ENCODE measurements at regions not wholly inside any gene's neighbourhood (a gene's known extent, or its start where the extent isn't known, plus 50 kb on each side); places are given as distances from the start of the nearest gene placed in this dataset.

DNA sequence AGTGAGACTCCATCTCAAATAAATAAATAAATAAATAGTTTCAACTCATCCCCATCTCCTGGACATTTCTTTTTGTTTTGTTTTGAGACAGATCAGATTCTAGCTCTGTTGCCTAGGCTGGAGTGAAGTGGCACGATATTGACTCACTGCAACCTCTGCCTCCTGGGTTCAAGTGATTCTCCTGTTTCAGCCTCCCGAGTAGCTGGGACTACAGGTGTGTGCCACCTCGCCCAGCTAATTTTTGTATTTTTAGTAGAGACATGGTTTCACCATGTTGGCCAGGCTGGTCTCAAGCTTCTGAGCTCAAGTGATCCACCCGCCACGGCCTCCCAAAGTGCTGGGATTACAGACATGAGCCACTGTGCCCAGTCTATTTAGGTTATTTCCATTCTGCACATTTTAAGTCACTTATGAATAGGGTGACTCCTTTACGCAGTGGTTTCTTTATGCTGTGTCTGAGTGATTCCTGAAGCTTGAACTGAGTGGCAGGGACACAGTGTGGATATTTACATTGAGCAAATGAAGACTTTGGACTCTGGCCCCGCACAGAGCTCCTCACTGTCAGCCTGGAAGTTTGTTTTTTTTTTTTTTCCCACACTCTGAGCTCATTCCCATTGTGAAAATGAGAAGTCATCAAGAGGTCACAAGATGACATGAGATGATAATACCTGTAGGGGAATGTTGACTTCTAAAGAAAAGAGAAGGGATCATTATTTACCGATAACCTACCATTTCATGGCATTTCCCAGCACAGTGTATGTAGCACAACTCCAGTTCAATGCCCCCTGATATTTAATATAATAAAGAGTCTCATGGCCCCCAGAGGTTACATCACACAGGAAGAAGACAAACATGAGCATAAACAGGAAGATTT is 72.6 kb downstream of the TBX3 start:
- TF ChIP-seq CTCF (IDR thresholded peaks at IDR 0.05; ENCODE audit: poor library complexity, severe bottlenecking) (no peak), EZH2 (IDR thresholded peaks at IDR 0.05; ENCODE audit: borderline replicate concordance, insufficient read depth, low read length, poor library complexity, severe bottlenecking) (no peak)
